Kasumi-1 (cell line): ENCODE measurements at regions not wholly inside any gene's neighbourhood (a gene's known extent, or its start where the extent isn't known, plus 50 kb on each side); places are given as distances from the start of the nearest gene placed in this dataset.
A peak's percentile ranks its signal among the peaks of the same experiment; 100 is the strongest.

Experiments used
- DNase-seq, 2 experiments: peaks; one replicate each; lab custom pipeline; 2025; lab: John Stamatoyannopoulos, UW

DNA sequence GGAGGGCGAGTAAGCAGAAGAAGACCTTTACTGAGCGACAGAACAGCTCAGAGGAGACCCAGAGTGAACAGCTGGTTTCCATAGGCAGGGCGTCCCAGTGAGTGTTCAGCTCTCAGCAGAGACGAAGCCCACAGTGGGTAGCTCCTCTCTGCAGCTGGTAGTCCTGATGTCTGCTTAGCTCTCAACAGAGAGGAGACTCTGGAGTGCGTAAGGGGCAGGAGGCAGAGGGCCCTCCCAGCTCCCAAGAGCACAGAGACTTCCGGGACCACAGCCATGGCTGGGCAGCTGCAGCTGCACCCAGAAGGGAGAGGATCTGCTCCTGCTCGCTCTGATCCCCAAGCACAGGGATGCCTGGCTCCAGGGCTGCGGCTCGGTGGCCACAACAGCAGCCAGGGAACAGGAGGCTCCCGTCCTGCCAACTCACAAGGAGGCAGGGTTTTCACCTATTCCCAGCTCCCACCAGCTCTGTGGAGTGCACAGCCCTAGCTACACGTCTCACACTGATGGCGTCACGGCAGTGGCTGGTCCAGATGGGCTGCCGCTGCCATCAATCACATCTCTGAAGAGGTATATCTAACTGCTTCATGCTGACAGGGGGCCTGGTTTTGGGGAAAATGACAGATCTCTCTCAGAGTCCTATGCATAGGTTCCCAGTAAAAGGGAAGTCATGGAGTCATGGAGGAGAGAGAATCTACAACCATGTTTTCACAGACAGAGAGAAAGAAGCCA lies 2660.1 kb upstream of the PCDH20 start:
- DNase-seq: no peak

- DNase-seq: no peak
These were observed 2659.4 kb upstream of the PCDH20 start for GRCh38 chr13:64074971-64075474.

DNA sequence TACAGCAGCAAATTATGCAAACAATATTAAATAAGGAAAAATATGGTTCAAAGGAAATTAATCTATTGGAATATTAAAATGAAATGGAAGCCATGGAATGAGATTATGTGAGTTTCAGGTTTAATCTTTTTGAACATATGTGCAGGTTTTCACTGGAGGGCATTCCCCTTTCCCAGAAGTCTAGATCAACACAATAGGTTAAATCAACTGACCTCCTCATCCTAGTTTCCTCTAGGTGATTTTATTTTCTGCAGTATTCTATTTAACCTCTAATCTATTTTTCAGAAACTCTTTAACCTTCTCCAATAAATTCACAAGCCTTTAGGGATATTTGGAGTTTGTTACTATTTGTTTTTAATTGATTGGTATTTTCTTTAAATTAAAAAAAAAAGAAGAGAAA lies 2657.6 kb upstream of the PCDH20 start:
- DNase-seq: no peak

DNA sequence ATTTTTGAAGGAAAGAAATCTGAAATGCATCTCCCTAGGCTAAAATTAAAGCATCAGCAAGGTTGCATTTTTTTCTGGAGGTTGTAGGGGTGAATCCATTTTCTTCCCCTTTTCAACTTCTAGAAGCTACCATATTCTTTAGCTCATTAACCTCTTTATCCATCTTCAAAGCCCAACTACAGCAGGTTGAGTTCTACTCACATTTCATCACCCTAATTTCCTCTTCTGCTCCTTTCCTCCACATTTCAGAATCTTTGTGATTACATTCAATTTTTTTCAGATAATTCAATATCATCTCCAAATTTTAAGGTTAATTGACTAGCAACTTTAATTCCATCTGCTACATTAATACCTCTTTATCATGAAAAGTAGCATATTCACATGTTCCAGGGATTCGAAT lies 2655.7 kb upstream of the PCDH20 start:
- DNase-seq: no peak

DNA sequence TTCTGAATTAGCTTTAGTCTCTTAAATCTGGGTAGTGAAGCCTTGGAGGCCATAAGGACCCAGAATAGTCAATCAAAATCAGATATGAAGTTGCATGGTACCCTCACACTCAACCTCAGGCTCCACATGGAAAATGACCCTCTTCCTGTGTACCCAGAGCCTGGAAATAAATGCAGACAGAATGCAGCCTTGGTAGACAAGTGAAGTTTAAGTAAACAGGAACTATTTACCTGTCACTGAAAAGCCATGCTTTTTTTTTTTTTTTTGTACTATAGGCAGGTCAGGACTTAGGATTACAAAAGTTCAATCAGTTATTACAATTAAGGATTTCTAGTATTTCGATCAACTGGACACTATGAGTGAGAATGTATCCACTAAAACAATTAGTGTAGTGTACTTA lies 2654.2 kb upstream of the PCDH20 start:
- no peak for DNase-seq

DNA sequence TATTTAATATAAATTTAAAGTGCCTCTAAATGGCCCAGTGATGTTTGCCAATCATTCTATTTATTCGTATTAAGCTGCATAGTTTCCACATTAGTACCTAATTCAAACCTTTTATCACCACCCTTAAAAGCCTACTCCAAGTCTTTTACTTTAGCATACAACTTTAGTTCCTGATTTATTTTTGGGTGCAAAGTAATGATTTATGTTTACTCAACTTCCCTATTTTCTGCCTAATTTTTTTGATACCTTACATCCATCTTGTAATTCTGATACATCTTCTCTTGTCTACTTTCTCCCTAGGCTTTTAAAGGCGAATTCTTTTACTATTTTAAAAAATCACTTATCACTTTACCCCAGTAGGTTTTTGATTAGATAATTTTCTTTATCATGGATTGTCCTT lies 2651.1 kb upstream of the PCDH20 start:
- DNase-seq: no peak

GRCh38 chr13:64061649-64062048 lies 2646.0 kb upstream of the PCDH20 start:
- DNase-seq: no peak

DNA sequence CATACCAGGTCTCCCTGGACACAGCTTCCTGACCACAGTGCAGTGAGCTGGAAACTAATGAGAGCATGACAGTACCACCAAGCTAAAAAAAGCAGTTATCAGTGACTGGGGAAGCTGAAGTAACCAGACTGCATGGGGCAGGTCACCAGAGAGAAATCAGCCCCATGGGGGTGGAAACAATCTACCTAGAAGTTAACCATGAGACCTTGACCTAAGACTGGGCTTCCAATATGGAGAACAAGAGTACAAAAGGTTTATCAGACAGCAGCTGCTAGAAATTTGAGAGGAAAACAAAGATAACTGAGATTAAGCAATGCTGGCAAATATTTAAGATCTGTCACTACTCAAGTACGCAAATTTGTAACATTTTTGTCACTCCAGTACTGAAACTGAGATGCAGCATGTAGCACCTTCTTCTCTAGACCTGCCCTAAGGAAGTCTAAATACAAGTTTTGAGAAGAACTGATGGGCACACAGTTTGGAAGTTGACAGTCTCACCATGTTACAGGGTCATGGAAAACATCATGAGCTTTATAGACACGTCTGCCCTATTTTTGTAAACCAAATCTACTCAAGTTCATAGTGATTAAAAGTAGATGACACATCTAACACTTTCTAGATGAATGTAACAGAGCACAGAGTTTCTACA lies 2641.8 kb upstream of the PCDH20 start:
- DNase-seq: no peak

DNA sequence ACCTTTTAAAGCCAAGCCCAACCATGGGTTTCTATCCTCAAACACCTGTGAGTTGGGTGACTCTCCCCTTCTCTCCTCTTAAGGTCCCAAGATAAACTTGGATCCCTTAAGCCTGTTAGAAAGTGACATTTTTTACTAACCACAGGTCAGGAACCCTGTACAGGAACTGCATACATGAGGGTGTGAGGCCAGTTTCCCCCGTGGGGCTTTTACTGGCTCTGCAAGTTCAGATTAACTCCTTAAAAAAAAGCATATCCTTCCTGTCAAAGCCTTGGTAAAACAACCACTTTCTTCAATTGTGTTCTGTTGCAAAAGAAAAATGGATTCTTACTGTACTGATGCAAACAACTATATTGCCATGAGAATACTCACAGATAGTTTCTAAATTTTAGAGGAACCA lies 2638.7 kb upstream of the PCDH20 start:
- peak; percentile 90 for DNase-seq

GRCh38 chr13:64052521-64052920 lies 2636.9 kb upstream of the PCDH20 start:
- DNase-seq: peak; percentile 22 to 34

- DNase-seq: no peak
These were observed 2635.6 kb upstream of the PCDH20 start for GRCh38 chr13:64051278-64051677.

DNA sequence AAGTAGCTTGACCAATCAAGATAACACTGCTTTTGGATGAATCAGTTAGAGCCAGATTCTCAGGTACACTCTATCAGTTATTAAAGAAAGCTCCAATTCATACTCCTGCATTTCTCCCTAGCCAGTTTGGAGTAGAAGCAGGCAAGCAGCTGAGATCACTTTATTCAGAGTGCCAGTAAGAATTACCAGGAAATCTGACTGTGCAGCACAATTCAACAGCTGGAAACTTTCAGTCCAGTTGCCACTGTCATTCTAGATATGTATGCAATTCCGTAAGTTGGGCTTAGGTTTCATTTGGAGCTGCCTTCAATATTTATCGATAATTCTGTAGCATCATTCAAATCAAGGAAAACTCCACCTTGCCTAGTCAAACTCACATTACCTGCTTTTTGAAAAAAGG lies 2625.6 kb upstream of the PCDH20 start:
- DNase-seq: no peak

- no peak for DNase-seq
These were observed 2618.3 kb upstream of the PCDH20 start for GRCh38 chr13:64033921-64034320.

DNA sequence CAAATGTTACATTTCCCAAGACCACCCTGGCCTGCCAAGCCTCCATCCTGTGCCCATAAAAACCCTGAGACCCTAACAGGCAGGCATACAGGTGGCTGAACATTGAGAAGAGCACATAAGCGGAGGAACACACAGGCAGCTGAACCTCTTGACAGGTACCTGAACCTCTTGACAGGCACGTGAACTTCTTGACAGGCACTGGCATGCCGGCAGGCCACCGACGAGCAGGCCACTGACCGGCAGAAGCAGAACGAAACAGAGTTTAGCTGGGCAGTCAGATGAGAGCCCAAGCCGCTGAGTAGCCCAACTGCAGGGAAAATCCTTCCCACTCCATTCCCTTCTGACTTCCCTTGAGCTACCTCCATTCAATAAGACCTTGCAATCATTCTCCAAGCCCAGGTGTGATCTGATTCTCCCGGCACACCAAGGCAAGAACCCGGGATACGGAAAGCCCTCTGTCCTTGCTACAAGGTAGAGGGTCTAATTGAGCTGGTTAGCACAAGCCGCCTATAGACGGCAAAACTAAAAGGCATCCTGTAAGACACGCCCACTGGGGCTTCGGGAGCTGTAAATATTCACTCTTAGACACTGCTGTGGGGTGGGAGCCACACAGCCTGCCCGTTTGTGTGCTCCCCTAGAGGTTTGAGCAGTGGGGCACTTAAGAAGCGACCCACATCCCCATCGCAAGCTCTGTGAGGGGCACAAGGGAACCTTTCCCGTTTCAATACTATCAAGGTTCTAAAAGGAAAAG lies 2613.9 kb upstream of the PCDH20 start:
- no peak for DNase-seq

DNA sequence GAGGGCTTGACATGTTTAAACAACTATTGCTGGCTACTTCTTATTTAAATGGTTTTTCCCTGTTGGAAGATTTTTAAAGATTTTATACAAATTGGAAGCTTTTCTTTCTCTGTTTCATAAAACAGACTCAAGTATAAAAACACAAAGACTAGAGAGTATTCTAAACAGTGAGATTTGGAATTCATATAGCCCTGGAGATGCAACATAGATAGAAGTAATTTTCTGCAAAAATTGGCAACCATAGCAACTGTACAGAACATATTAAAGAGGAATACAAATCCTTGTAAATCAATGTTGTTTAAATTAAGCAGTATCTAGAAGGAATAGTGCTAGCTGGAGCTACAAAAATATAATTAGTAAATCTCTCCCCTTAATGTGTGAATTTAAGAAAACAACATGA lies 2612.9 kb upstream of the PCDH20 start:
- DNase-seq: no peak

GRCh38 chr13:64020126-64020525 lies 2604.5 kb upstream of the PCDH20 start:
- no peak for DNase-seq

- no peak for DNase-seq
These were observed 2591.7 kb upstream of the PCDH20 start for GRCh38 chr13:64007339-64007738.

GRCh38 chr13:64000321-64000720 lies 2584.7 kb upstream of the PCDH20 start:
- no peak for DNase-seq

DNA sequence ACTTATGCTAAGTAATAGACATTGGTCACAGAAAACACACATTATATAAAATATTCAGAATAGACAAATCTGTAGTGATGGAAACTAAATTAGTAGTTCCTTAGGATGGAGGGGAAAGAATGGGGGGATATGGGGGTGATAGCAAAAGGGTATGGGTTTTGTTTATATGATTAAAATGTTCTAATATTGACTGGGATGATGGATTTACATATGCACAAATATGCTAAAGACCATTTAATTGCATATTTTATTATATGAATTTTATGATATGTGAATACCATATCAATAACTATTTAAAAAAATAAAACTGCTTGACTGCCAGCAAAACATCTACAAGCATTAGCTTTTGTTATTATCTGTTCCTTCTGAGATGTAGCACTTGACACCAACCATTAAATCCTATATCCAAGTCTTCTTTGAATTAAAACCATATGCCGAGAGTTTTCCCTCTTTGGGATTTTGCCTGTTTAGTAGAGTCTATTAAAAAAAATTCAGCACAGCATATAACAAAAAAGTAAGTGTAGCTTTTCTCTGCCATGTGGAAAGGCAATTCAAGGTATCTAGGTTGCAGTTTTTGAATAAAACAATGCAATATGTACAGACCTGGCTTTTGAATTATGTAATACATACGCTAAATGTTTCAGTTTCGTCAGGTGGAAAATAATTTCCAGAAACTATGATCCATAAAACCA lies 2584.1 kb upstream of the PCDH20 start:
- DNase-seq: no peak

GRCh38 chr13:63983366-63983765 lies 2567.7 kb upstream of the PCDH20 start:
- DNase-seq: no peak

DNA sequence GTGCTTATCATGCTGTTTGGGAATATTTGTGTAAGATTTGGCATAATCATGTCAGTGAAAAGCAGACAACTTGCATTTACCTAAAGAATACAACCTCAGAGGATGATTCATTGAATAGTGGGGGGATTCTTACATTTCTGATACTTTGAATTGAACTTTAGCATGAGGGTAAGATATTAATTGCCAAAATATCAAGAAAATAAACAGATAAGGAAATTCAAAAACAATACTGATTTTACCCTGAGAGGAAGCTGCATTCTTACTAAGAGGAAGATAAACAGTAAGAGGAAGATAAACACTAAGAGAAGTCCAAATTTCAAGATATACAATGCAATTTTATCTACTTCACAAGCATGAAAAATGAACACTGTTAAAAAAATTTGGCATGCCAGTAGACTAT lies 2564.3 kb upstream of the PCDH20 start:
- no peak for DNase-seq

- no peak for DNase-seq
These were observed 2556.7 kb upstream of the PCDH20 start for GRCh38 chr13:63972328-63972727.
